ENCODE measurements at regions not wholly inside any gene's neighbourhood (a gene's known extent, or its start where the extent isn't known, plus 50 kb on each side); places are given as distances from the start of the nearest gene placed in this dataset.

GRCh38 chr4:189443341-189443740 lies 497.3 kb upstream of the FRG1 start:
- TF ChIP-seq CTCF (IDR thresholded peaks at IDR 0.05; ENCODE audit: insufficient read depth, low read depth, low read length, missing control alignments) = no peak
- no peak for DNase-seq (ENCODE audit: low read depth)
- no peak overlapping the region for H3K4me3 ChIP-seq (ENCODE audit: low read length)

GRCh38 chr4:189445613-189446012 lies 495.1 kb upstream of the FRG1 start:
- TF ChIP-seq CTCF (IDR thresholded peaks at IDR 0.05; ENCODE audit: insufficient read depth, low read depth, low read length, missing control alignments) = no peak
- no peak overlapping the region for H3K4me3 ChIP-seq (ENCODE audit: low read length)
- no peak for DNase-seq (ENCODE audit: low read depth)

GRCh38 chr4:189463734-189464133 lies 476.9 kb upstream of the FRG1 start:
- no peak for TF ChIP-seq CTCF (IDR thresholded peaks at IDR 0.05; ENCODE audit: insufficient read depth, low read depth, low read length, missing control alignments)
- no peak for DNase-seq (ENCODE audit: low read depth)
- no peak overlapping the region for H3K4me3 ChIP-seq (ENCODE audit: low read length)

GRCh38 chr4:189494407-189494806 lies 446.3 kb upstream of the FRG1 start:
- no peak overlapping the region for H3K4me3 ChIP-seq (ENCODE audit: low read length)
- TF ChIP-seq CTCF (IDR thresholded peaks at IDR 0.05; ENCODE audit: insufficient read depth, low read depth, low read length, missing control alignments) = no peak
- DNase-seq (ENCODE audit: low read depth) = no peak

GRCh38 chr4:189497516-189497915 lies 443.2 kb upstream of the FRG1 start:
- no peak overlapping the region for H3K4me3 ChIP-seq (ENCODE audit: low read length)
- no peak for TF ChIP-seq CTCF (IDR thresholded peaks at IDR 0.05; ENCODE audit: insufficient read depth, low read depth, low read length, missing control alignments)
- no peak for DNase-seq (ENCODE audit: low read depth)

GRCh38 chr4:189497996-189498395 lies 442.7 kb upstream of the FRG1 start:
- H3K4me3 ChIP-seq (ENCODE audit: low read length) = no peak overlapping the region
- DNase-seq (ENCODE audit: low read depth) = no peak
- no peak for TF ChIP-seq CTCF (IDR thresholded peaks at IDR 0.05; ENCODE audit: insufficient read depth, low read depth, low read length, missing control alignments)

GRCh38 chr4:189498457-189498856 lies 442.2 kb upstream of the FRG1 start:
- no peak for TF ChIP-seq CTCF (IDR thresholded peaks at IDR 0.05; ENCODE audit: insufficient read depth, low read depth, low read length, missing control alignments)
- no peak overlapping the region for H3K4me3 ChIP-seq (ENCODE audit: low read length)
- DNase-seq (ENCODE audit: low read depth) = no peak
